ENCODE measurements at regions not wholly inside any gene's neighbourhood (a gene's known extent, or its start where the extent isn't known, plus 50 kb on each side); places are given as distances from the start of the nearest gene placed in this dataset.

DNA sequence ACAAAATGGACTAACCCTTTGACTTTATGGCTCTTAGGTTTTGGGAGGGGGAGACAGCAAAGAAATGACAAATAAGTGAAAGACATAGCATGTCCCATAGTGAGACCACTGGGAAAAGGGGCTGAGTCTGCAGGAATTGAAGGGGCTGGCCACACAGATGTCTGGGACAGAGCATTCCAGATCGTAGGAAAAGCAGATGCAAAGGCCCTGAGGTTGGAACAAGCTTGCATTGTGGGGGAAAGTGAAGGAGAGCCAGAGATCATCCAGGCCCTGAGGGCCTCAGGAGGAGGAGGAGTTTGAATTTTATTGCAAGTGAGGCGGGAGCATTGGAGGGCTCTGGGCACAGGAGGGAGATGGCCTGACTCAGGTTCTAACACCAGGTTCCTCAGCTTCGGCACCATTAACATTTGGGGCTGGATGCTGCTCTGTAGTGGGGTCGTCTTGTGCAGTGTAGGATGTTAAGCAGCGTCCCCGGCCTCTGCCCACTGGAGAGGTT, 97.5 kb downstream of the CEBPB start:
- H3K36me3 ChIP-seq = no peaks in the 10 kb centered on the region
- H3K9me3 ChIP-seq = no peaks in the 10 kb centered on the region
- H3K27me3 ChIP-seq = no peaks in the 10 kb centered on the region
- H3K4me1 ChIP-seq = peaks cover 30 to 70% (median 43%) of the 10 kb centered on the region in 3 donors
- no peak for TF ChIP-seq POLR2A (IDR thresholded peaks at IDR 0.05)
- WGBS, 2 donors = 70 to 91% methylated on average over 1 to 6 of the region's 6 CpGs
- intact Hi-C loops (cut with DNase I) = no loop called here
- H3K27ac ChIP-seq = no peak overlapping the region
- H3K4me3 ChIP-seq = no peak overlapping the region
- no peak for DNase-seq

DNA sequence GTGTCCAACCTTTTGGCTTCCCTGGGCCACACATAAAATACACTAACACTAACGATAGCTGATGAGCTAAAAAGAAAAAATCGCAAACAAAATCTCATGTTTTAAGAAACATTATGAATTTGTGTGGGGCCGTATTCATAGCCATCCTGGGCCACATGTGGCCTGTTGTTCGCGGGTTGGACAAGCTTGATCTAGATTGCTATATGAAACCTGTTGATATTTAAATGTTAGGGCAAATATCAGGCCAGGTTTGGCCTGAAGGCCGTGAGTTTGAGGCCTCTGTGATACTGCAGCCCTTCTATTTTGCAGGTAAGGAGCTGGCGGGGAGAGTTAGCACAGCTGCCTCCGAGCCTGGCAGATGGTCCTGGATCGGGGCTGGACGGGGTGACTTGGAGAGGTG, 99.0 kb downstream of the CEBPB start:
- no peaks in the 10 kb centered on the region for H3K9me3 ChIP-seq
- TF ChIP-seq POLR2A (IDR thresholded peaks at IDR 0.05) = no peak
- TF ChIP-seq, protein P1, sequence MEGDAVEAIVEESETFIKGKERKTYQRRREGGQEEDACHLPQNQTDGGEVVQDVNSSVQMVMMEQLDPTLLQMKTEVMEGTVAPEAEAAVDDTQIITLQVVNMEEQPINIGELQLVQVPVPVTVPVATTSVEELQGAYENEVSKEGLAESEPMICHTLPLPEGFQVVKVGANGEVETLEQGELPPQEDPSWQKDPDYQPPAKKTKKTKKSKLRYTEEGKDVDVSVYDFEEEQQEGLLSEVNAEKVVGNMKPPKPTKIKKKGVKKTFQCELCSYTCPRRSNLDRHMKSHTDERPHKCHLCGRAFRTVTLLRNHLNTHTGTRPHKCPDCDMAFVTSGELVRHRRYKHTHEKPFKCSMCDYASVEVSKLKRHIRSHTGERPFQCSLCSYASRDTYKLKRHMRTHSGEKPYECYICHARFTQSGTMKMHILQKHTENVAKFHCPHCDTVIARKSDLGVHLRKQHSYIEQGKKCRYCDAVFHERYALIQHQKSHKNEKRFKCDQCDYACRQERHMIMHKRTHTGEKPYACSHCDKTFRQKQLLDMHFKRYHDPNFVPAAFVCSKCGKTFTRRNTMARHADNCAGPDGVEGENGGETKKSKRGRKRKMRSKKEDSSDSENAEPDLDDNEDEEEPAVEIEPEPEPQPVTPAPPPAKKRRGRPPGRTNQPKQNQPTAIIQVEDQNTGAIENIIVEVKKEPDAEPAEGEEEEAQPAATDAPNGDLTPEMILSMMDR (IDR thresholded peaks at IDR 0.05) = no peak
- DNase-seq = no peak
- no peaks in the 10 kb centered on the region for H3K27me3 ChIP-seq
- no peak overlapping the region for H3K4me3 ChIP-seq
- intact Hi-C loops (cut with DNase I) = no loop called here
- 88 to 90% methylated on average over 10 of the region's 10 CpGs for WGBS, 2 donors
- H3K4me1 ChIP-seq = peaks cover 17 to 61% (median 31%) of the 10 kb centered on the region in 3 donors
- no peak overlapping the region for H3K27ac ChIP-seq
- no peaks in the 10 kb centered on the region for H3K36me3 ChIP-seq

DNA sequence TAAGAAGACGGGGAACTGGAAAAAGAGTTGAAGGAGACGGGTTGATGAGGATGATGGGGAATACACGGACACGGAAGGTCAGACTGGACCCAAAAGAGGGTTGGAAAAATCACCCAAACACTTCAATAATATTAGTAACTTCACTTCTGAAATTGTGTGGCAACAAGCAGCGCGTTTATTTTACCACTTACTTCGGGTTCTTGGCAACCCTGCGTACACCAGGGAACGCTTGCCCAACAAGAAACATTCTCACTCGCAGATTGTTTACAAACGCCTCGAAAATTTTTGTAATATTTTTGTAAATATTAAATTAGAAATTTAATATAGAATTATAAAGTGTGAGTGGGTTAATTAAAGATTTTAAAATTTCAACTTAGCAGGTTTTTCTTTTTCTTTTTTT, 99.5 kb downstream of the CEBPB start:
- Histone ChIP-seq H3K9me3 (no peaks in the 10 kb centered on the region), H3K4me1 (peaks cover 16 to 56% (median 25%) of the 10 kb centered on the region in 3 donors), H3K36me3 (no peaks in the 10 kb centered on the region), H3K27ac (no peak overlapping the region), H3K27me3 (no peaks in the 10 kb centered on the region), H3K4me3 (no peak overlapping the region)
- DNase-seq = no peak
- intact Hi-C loops (cut with DNase I) = no loop called here
- TF ChIP-seq POLR2A (IDR thresholded peaks at IDR 0.05) = no peak
- WGBS, 2 donors = 86 to 93% methylated on average over 12 of the region's 12 CpGs

DNA sequence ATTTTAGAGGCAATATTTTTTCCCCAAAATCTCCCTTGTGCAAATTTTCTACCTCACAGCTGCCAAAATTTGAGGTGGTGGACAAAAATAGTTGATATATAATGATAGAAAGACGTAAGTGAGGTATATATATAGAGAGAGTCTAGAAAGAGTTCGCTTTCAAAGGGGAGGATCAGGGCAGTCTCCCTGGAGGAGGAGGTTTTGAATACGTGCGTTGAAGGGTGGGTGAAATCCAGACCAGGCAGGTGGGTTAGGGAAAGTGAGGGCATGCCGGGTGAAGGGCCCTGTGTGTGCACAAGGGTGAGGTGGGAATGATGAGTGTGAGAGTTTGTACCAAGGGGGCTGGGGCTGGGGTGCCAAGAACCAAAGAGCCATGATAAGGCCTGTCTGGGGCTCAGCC, 100.2 kb downstream of the CEBPB start:
- intact Hi-C loops (cut with DNase I) = no loop called here
- TF ChIP-seq POLR2A (IDR thresholded peaks at IDR 0.05) = no peak
- TF ChIP-seq, protein P1 (IDR thresholded peaks at IDR 0.05) = no peak
- Histone ChIP-seq H3K36me3 (no peaks in the 10 kb centered on the region), H3K4me1 (peaks cover 16 to 54% (median 26%) of the 10 kb centered on the region in 3 donors), H3K27ac (peak overlapping the region in 3 of 4 donors; percentile 84 to 92 (median 87)), H3K4me3 (no peak overlapping the region), H3K27me3 (no peaks in the 10 kb centered on the region), H3K9me3 (no peaks in the 10 kb centered on the region)
- DNase-seq = no peak
- WGBS, 2 donors = 80 to 81% methylated on average over 5 of the region's 5 CpGs

DNA sequence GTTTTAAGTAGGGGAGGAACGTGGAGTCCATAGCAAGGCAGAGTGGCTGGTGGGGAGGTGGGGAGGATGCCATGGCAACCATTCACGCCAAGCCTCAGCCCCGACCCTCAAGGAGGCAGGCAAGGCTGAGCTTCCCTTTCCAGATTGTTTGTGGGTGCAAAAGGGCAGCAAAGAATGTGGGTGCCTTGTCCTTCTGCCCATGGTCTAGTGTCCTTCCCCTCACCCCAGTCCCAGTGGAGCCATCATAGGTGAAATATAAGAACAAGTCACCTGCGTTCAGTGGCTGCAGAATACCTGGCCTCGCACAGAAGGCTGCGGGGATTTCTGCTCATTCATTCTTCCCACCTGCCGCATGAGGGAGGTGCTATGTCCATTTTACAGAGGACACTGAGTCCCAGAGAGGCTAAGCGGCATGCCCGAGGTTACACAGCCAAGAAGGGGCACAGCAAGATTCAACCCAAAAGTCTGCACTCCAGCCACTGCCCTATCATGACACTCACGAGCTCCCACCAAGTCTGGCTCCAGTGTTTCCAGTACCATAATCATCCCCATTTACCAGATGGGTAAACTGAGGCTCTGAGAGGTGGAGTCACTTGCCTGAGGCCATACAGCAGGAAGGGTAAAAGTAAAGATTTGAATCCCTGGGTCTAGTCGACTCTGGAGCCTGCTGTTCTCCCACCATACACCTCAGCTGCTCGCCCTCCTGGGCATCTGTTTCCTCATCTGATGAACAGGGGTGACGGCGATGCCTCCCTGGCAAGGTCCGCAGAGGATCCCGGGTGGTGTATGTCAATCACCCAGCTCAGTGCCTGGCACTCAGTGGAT, 100.8 kb downstream of the CEBPB start:
- peak overlapping the region; percentile 71 to 92 (median 86) for H3K27ac ChIP-seq
- no peak overlapping the region for H3K4me3 ChIP-seq
- DNase-seq = no peak
- no peaks in the 10 kb centered on the region for H3K27me3 ChIP-seq
- no peaks in the 10 kb centered on the region for H3K36me3 ChIP-seq
- WGBS, 2 donors = 73 to 82% methylated on average over 9 to 10 of the region's 16 CpGs
- peaks cover 16 to 55% (median 25%) of the 10 kb centered on the region in 3 donors for H3K4me1 ChIP-seq
- H3K9me3 ChIP-seq = no peaks in the 10 kb centered on the region
- intact Hi-C loops (cut with DNase I) = no loop called here
- TF ChIP-seq, protein P1 (IDR thresholded peaks at IDR 0.05) = no peak
- TF ChIP-seq POLR2A (IDR thresholded peaks at IDR 0.05) = no peak

DNA sequence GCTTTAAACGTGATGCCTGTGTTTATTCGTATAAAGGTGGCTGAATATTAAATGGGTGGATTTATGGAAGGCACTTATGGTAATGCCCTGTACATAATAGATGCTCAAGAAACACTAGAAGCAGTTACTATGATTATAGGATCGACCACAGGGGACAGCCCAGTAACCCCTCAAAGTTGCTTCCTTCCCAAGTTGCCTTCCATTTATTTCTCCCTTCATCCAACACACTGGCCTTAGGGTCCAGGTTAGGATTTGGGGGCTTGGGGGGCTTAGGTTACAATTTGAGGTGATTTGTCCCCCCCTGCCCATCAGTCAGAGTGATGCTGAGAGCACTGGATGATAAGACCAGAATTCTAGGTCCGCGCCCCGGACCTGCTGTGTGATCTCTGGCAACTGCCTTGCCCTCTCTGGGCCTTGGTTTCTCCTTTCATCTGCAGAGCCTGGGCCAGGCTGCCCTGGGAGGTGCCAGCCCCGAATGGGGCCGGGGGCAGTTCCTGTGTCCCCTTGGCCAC, 101.5 kb downstream of the CEBPB start:
- TF ChIP-seq POLR2A (IDR thresholded peaks at IDR 0.05) = no peak
- TF ChIP-seq, protein P1 (IDR thresholded peaks at IDR 0.05) = no peak
- Histone ChIP-seq H3K36me3 (no peaks in the 10 kb centered on the region), H3K9me3 (no peaks in the 10 kb centered on the region), H3K27ac (peak overlapping the region; percentile 71 to 92 (median 86)), H3K4me3 (peak overlapping the region in 1 of 4 donors; percentile 18), H3K4me1 (peaks cover 22 to 55% (median 30%) of the 10 kb centered on the region in 3 donors), H3K27me3 (no peaks in the 10 kb centered on the region)
- intact Hi-C loops (cut with DNase I) = no loop called here
- no peak for DNase-seq
- 33 to 64% methylated on average over 4 to 5 of the region's 8 CpGs for WGBS, 2 donors
